Retinal pigment epithelial cell (primary cell): ENCODE measurements at regions not wholly inside any gene's neighbourhood (a gene's known extent, or its start where the extent isn't known, plus 50 kb on each side); places are given as distances from the start of the nearest gene placed in this dataset.

Experiments
- DNase-seq: peaks from one replicate; pipeline ENCODE4 v3.0.0-alpha.2; 2010; ENCODE audit warnings: low read depth
- H3K4me3 ChIP-seq: 2 replicates; pipeline ENCODE4 v1.5.1; 2011; ENCODE audit warnings: mild to moderate bottlenecking, low read length, control low read depth, moderate library complexity
- CTCF ChIP-seq: conservative IDR thresholded peaks from 2 replicates; pipeline ENCODE4 v1.5.1; 2011; ENCODE audit warnings: low read depth, low read length, control low read depth, inconsistent platforms

GRCh38 chr3:30081904-30082303 lies 524.5 kb upstream of the TGFBR2 start:
- no peak for TF ChIP-seq CTCF
- no peak for DNase-seq
- no peak overlapping the region for H3K4me3 ChIP-seq

GRCh38 chr3:30082652-30083051 lies 523.7 kb upstream of the TGFBR2 start:
- no peak for TF ChIP-seq CTCF
- DNase-seq = no peak
- no peak overlapping the region for H3K4me3 ChIP-seq

GRCh38 chr3:30083315-30083714 lies 523.1 kb upstream of the TGFBR2 start:
- no peak for DNase-seq
- no peak for TF ChIP-seq CTCF
- H3K4me3 ChIP-seq = no peak overlapping the region

GRCh38 chr3:30084316-30084715 lies 522.1 kb upstream of the TGFBR2 start:
- TF ChIP-seq CTCF = no peak
- H3K4me3 ChIP-seq = no peak overlapping the region
- no peak for DNase-seq

- TF ChIP-seq CTCF = no peak
- H3K4me3 ChIP-seq = no peak overlapping the region
- no peak for DNase-seq
Measured at GRCh38 chr3:30084971-30085403, 521.4 kb upstream of the TGFBR2 start.

GRCh38 chr3:30085486-30085885 lies 520.9 kb upstream of the TGFBR2 start:
- no peak for TF ChIP-seq CTCF
- DNase-seq = no peak
- H3K4me3 ChIP-seq = no peak overlapping the region

GRCh38 chr3:30091686-30092085 lies 514.7 kb upstream of the TGFBR2 start:
- H3K4me3 ChIP-seq = no peak overlapping the region
- TF ChIP-seq CTCF = no peak
- no peak for DNase-seq
